ENCODE measurements at regions not wholly inside any gene's neighbourhood (a gene's known extent, or its start where the extent isn't known, plus 50 kb on each side); places are given as distances from the start of the nearest gene placed in this dataset.

- TF ChIP-seq CTCF (conservative IDR thresholded peaks at IDR 0.05; ENCODE audit: low read depth, low read length) (no peak), EZH2 (IDR thresholded peaks at IDR 0.05; ENCODE audit: low read length, unreplicated experiment) (no peak)
Measured at GRCh38 chr10:130550952-130551674, 414.9 kb downstream of the GLRX3 start.
